SK-N-SH (cell line): ENCODE measurements at regions not wholly inside any gene's neighbourhood (a gene's known extent, or its start where the extent isn't known, plus 50 kb on each side); places are given as distances from the start of the nearest gene placed in this dataset.

Source experiments
- RXRA ChIP-seq: IDR thresholded peaks from 2 replicates; pipeline ENCODE4 v1.4.0; 2012; ENCODE audit warnings: low read depth, mild to moderate bottlenecking, borderline replicate concordance
- TCF12 ChIP-seq: IDR thresholded peaks from 2 replicates; pipeline ENCODE4 v1.4.0; 2012
- YY1 ChIP-seq: IDR thresholded peaks from 2 replicates; pipeline ENCODE4 v1.4.0; 2012; ENCODE audit warnings: low read depth, mild to moderate bottlenecking
- TF ChIP-seq, protein P1 (sequence below): fragments of 200-600 bp; sonication (generic); IDR thresholded peaks from 2 replicates; pipeline ENCODE4 v1.6.1; 2017; ENCODE audit warnings: antibody characterized with exemption, mild to moderate bottlenecking, moderate library complexity

GRCh38 chr2:145100301-145100700 is 580.4 kb upstream of the ZEB2 start:
- TF ChIP-seq, protein P1, sequence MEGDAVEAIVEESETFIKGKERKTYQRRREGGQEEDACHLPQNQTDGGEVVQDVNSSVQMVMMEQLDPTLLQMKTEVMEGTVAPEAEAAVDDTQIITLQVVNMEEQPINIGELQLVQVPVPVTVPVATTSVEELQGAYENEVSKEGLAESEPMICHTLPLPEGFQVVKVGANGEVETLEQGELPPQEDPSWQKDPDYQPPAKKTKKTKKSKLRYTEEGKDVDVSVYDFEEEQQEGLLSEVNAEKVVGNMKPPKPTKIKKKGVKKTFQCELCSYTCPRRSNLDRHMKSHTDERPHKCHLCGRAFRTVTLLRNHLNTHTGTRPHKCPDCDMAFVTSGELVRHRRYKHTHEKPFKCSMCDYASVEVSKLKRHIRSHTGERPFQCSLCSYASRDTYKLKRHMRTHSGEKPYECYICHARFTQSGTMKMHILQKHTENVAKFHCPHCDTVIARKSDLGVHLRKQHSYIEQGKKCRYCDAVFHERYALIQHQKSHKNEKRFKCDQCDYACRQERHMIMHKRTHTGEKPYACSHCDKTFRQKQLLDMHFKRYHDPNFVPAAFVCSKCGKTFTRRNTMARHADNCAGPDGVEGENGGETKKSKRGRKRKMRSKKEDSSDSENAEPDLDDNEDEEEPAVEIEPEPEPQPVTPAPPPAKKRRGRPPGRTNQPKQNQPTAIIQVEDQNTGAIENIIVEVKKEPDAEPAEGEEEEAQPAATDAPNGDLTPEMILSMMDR: no peak
- TF ChIP-seq TCF12: no peak
- no peak for TF ChIP-seq RXRA
- TF ChIP-seq YY1: no peak
